HG03439 (cell line): ENCODE measurements at regions not wholly inside any gene's neighbourhood (a gene's known extent, or its start where the extent isn't known, plus 50 kb on each side); places are given as distances from the start of the nearest gene placed in this dataset.
"Not testable (repeated sequence)": the region's sequence is repeated elsewhere in the genome, so short reads cannot be mapped to it uniquely, and the experiment has no call there.

Source experiments
- ATAC-seq: cut with Tn5 transposase; IDR thresholded peaks from one replicate; pipeline ENCODE4 v1.9.1; 2021; ENCODE audit warnings: mild to moderate bottlenecking, moderate library complexity; ENCODE audit not compliant: unreplicated experiment

DNA sequence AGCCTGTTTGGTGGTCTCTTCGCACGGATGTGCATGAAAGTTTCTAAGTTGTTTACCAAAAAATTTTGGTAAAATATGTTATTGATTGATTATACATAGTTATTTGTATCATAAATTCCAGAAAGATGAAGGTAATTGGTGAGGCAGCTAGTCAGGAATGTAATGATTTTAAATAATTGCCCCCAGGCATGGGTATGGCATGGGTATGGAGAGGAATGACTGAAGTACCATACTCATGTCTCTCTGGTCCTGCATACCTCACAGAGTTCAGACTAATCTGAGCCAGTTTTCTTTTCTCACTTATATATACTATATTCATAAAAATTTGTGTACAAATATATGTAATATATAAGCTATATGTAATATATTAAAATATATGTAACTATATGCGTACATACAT lies 329.0 kb upstream of the TECRL start:
- no peak for ATAC-seq

DNA sequence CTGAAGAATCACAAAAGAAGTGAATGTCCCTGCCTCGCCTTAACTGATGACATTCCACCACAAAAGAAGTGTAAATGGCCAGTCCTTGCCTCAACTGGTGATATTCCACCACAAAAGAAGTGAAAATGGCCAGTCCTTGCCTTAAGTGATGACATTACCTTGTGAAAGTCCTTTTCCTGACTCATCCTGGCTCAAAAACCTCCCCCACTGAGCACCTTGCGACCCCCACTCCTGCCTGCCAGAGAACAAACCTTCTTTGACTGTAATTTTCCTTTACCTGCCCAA lies 328.5 kb upstream of the TECRL start:
- ATAC-seq, result not testable (repeated sequence)

DNA sequence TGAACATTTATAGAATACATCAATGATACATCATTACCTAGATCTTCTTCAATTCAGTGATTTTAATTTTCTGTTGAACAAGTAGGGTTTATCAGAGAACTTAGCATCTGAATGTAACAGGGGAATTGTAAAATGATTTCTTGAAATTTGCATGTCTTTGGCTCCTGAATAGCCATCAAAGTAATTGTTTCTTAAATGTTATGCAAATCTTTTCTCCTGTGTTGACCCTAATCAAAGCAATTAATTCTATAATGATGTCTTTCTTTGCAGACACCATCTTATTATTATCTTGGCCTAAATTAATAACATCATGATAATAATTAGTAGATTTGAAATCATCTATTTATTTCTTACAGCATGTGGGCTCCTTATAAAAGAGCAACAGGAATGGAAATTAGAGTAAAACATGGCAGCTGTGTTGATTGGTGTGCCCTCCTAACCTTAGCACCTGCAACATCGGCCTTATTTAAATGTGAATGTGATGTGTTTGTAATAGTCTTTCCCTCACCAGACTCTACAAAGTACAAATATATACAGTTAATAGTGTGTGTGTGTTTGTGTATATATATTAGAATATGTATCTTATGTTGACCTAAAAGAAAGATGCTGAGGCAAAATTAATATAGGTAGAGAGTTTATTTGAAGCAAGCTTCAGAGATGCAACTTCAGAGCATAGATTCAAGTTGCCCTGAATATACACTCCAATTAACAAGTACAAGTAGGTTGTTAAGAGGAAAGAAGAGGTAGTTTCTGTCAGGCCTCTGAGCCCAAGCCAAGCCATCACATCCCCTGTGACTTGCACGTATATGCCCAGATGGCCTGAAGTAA lies 328.0 kb upstream of the TECRL start:
- no peak for ATAC-seq

DNA sequence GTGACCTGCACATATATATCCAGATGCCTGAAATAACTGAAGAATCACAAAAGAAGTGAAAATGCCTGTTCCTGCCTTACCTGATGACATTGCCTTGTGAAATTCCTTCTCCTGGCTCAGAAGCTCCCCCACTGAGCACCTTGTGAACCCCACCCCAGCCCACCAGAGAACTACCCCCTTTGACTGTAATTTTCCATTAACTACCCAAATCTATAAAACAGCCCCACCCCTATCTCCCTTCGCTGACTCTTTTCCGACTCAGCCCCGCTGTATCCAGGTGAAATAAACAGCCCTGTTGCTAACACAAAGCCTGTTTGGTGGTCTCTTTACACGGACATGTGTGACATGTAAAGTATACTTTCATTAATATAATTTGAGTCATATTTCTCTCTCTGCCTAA lies 320.3 kb upstream of the TECRL start:
- ATAC-seq, result no peak

DNA sequence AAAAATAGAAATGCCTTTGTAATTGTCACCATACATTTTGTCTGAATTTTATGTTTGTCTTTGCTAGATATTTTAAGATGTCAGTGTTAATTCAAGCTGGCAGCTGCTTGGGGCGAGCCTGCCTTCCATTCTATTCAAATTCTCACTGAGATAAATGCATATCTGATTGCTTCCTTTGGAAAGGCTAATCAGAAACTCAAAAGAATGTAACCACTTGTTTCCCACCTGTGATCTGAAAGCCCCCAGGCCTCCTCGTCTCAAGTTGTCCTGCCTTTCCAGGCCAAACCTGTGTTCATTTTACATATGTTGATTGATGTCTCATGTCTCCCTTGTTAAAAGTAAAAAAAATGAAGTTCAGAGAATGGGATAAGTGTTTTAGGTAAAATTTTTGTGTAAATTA lies 318.7 kb upstream of the TECRL start:
- ATAC-seq, result no peak

DNA sequence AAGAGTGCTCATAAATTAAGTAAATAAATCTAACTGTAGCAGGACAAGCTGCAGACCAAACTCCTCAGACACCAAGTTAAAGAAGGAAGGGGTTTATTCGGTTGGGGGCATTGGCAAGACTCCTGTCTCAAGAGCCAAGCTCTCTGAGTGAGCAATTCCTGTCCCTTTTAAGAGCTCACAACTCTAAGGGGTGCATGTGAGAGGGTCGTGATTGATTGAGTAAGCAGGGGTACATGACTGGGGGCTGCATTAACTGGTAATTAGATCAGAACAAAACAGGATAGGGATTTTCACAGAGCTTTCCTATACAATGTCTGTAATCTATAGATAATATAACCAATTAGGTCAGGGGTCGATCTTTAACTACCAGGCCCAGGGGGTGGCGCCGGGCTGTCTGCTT lies 318.1 kb upstream of the TECRL start:
- not testable (repeated sequence) for ATAC-seq

DNA sequence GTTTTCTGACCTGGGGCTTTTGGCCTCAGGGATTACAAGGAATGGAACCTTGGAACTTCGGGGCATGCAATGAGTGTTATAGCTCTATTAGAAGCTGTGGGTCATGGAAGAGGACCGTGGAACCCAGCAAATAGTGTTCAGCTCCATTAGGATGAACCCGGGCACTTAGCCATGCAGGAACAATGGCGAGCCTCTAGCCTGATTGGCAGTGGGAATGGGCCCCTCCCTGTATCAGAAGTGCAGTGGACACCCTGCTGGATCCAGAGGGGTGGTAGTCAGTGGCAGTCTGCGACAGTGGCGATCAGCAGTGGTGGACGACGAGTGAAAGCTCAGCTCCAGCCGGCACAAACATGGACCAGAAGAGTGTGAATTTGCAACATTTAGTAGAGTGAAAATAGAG lies 315.4 kb upstream of the TECRL start:
- no peak for ATAC-seq

DNA sequence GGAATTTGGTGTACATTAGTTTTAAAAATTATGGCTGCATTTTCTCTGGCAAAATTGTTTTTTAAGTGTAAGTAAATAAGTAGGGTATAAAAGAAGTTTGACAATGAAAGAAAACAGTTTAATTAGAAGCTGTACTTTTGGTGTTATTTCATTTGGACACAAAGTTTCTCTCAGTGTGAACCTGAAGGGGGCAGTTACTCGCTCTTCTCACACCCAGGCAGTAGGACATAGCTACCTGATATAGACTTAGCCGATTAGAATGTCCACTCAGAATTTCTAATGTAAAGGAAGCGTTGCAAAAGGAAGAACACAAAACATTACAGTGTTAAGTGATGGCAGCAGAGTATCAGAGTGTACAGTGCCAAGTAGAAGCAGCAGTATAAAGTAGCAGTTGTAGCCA lies 311.9 kb upstream of the TECRL start:
- ATAC-seq, result no peak

DNA sequence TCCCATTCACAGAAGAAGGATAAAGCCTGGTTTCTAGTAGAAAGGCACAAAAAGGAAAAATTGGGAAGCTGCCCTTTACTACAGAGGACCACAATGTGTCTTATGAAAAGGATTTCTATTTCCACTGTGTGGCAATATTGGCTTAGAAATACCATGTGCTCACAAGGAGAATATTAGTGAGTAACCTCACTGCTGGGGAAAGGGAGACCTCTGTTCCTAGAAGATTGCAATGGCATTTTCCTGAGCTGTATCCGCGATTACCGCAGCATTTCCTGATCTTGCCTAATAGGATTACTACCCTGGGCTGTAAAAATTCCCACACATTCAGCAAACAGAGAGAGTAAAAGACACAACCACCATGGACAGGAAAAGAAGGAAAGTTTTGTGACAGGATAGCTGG lies 308.8 kb upstream of the TECRL start:
- ATAC-seq, result no peak

DNA sequence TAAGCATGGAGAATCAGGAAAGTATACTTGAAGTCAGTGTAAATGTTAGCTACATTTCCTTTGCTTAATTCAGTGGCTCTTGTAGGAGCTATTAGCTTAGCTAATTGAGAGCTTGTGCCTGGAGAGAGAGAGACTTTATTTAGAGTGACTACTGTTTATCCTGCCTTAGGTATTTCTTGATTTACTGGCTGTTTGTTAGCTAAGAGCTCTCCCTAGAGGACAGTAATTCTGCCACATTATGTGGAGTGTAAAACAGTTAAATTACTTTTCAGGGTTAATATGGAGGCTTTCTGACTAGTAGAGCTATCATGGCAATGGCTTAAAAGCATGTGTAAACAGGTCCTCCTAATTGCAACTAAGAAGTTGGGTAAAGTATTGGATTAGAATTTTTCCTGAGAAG lies 306.5 kb upstream of the TECRL start:
- ATAC-seq, result no peak

DNA sequence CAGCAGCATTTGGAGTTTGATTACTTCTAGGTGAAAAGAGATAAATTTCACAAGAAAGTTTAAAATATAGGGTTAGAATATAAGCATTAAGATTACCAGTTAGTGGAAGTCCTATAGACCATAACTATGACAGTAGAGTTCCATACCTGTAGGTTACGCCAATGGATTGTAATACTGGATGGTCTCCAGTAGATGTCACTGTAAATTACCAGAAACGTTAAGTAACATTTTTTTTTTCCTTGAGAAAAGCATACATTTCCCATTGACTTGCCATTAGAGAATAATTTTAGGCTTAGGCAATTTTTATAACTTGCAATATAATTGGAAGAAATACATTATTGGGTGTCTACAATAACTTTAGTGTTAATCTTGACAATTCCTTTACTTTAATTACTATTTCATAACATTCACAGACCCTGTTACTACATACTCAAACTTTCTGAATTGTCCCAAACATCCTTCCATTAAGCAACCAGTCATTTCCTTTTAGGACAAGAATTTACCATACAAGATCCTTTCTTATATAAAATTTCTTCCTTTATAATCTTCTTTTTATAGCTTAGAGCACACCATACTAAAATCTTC lies 304.1 kb upstream of the TECRL start:
- ATAC-seq, result peak; percentile 69

DNA sequence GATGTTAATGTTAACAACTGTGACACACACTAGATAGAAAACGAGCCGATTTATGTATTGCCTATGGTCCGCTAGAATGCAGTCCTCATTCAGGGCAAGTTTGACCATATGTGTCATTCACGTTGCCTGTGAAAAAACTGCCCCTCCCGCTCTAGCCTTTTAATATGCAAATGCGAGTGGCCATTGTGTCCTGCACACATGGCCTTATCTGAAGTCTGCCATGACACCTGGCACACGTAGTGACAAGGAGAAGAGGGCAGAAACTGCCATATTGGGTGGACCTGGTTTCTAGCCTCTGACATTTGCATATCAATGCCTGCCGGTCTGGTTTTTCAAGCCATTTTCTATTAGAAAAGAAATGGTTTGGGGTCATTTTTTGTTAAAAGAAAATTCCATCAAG lies 303.3 kb upstream of the TECRL start:
- ATAC-seq, result no peak

DNA sequence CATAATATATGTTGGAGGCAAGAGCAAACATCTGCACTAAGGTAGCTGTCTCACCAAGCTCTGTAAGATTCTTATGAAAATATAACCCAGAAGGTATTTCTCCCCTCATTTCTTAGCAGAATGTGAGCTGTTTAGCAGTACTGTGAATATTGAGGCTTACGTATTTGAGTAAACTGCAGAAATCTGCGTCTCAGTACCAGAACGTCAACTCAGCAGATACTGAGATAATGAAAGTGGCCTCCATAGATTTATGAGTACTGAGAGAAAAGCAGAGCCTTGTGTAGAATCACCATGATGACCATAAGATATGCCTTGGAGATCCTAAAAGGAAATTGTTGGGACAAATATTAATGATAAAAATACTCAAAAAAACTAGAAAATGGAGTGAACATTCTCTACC lies 296.7 kb upstream of the TECRL start:
- no peak for ATAC-seq

DNA sequence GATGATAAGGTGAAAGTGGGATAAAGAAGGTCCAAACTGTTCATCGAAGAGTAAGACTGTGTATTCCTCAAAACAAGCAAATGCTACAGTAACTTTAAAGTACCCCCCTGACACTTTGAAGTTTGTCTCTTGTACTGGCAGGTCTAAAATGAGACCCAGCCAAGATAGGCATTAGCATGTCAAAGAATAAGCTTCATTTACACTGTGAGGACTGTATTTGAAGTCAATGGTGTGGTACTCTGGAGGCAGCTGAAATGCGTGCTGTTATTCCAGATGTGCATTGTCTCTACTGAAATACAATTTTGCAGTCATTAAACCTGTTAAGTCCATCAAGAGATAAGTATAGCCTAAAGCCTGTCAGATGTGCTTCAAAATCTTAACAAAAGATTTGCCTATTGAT lies 288.9 kb upstream of the TECRL start:
- ATAC-seq, result no peak

DNA sequence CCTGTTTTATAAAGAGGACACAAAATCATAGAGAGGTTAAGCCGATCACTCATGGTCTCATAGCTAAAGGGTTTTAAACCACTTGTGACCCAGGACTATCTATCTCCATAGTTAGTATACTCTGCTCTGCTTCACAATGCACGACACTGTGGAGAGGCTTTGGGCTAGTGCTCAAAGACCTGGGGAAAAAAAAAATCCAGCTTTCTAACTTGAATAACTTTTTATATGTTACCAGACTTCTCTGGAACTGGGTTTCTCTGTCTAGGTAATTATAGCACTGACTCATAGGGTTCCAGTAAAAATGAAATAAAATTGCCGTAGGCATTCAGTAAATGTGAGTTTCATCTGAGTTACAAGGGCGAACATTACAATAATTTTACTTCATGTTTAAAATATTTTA lies 273.7 kb upstream of the TECRL start:
- no peak for ATAC-seq

DNA sequence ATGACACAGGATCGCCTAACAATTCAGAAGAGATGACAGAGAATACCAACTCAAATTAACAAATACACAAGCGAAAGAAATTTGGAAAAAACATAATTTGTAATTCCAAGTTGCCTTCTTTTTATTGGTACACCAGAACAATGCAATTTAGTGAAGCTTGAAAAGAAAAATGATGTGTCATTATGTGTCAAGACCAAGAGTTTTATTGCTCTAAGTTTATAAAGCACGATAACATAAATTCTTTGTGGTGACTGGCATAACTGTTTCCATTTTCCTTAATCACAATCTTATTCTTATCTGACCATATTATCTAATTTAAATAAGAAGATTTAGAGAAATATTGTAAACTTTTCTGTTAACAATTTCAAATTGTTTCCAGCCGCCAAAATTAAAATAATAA lies 273.2 kb upstream of the TECRL start:
- no peak for ATAC-seq

DNA sequence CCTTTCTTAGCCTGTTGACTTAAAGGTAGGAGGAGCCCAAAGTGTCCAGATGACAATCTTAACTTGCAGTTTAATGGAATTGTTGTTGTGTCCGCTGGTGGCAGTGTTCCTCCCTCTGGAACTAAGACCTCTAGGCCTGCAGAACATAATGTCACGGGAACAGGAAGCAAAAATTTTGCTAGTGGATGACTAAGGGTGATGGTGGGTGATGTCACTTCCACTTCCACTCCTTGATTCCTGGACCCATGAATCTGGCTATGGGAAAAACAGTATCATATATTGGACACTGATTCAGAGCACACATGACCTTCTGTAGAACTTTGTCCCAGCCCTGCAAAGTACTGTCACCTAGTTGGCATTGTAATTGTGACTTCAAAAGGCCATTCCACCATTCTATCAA lies 263.9 kb upstream of the TECRL start:
- not testable (repeated sequence) for ATAC-seq

DNA sequence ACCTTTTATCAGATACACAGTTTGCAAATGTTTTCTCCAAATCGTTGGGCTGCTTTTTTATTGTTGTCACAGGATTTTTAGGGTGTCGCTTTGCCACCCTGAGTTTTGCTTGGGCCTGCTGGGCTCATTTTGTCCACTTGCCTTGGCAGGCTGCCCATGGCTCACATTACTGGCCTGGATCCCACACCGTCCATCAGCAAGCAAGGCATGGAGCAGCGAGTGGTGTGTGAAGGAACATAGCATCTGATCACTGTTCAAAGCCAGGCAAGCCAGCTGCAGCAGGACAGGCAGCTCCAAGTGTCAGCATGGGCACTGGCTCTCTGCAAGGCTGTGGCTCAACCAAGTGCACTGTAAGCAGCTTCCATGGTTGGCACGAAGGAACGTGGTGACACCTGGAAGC lies 261.4 kb upstream of the TECRL start:
- ATAC-seq, result no peak

DNA sequence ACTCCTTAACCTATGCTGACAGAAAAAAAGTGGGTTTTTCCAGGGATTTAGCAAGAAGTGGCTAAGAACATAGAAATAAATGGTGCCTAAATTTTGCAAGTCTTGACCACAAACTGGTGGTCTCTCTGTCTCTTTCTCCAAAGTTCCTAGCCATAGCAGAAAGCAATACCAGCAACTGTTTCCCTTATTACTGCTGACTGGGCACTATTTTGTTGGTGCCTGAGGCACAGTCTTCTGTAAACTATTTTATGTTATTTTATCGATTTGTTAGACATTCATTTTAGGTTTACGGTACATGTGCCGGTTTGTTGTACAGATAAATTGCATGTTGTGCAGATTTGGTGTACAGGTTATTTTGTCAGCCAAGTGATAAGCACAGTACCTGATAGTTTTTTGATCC lies 234.6 kb upstream of the TECRL start:
- no peak for ATAC-seq

DNA sequence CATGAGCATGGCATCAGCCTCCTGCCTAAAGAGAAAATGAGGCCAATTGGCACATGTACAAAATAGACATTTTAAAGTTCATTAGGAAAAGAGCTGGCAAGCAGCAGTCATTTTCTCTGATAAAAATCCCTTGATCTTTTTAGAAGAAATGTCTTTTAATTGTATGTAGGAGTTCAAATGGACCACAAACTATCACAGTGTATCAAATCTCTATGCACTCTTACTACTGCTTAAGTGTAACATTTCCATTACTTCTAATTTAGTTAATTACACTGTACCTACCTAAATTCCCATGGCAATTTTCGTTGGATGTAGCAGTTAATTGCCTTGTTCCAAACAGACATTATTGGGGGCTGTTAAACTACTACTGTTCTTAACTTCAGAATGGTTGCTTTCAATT lies 233.7 kb upstream of the TECRL start:
- no peak for ATAC-seq

DNA sequence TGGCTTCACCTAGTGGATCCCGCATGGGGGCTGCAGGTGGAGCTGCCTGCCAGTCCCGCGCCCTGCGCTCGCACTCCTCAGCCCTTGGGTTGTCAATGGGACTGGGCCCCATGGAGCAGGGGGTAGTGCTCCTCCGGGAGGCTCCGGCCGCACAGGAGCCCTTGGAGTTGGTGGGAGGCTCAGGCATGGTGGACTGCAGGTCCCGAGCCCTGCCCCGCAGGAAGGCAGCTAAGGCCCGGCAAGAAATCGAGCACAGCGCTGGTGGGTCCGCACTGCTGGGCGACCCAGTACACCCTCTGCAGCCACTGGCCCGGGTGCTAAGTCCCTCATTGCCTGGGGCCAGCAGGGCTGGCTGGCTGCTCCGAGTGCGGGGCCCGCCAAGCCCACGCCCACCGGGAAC lies 231.2 kb upstream of the TECRL start:
- not testable (repeated sequence) for ATAC-seq

DNA sequence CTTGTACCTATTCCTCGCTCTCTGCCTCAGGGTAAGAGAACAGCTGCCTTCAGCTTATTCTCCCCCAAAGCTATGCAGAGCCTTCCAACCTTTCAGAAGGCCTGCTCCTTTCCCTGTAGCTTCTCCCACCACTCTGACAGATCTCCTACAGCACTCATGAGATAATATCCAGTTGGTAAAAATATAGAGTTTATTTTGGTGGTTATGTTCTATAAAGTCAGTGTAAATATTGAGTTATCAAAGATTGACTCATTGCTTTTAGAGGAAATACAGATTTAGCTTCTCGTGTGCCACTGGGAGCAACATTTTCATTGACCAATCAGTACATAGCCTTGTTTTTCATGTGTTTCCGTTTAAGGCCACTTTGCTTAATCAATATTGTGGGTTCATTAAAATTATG lies 216.2 kb upstream of the TECRL start:
- no peak for ATAC-seq

DNA sequence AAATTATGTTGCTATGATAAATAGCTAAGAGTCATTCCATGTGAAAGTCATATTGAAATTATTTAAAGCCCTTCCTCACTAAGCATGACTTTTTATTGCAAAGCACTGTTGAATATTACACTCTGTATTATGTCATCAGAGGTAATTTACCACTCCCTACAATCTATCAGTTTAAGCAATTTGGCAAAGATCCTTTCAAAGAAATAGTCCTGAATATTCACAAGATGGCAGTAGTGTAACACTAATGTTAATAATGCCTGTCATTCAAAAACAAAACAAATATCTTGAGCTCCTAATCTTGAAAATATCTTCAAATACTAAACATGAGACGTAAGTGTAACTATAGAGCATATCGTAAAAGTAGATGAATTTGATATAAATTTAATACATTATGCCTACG lies 208.6 kb upstream of the TECRL start:
- ATAC-seq, result no peak
